ENCODE measurements at regions not wholly inside any gene's neighbourhood (a gene's known extent, or its start where the extent isn't known, plus 50 kb on each side); places are given as distances from the start of the nearest gene placed in this dataset.

DNA sequence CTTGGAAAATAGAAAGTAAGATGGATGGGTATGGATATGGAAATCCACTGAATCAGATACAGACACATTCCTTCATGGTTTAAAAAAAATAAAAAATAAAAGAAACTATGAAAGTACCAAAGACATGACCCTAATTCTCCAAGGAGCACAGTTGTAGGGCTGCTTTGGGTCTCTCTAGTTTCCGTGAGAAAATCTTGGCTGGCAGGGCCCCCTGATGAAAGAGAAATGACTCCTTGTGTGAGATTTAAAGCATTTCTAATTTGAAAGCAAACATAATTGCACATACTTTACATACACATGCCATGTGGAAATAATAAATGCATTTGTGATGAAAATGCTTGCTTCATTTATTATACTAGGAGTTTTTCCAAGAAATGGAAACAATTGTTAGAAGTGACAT is 593.9 kb upstream of the BTBD3 start:
- no peaks in the 10 kb centered on the region for H3K27me3 Mint-ChIP-seq (ENCODE audit: low read depth)
- no peaks in the 10 kb centered on the region for H3K4me1 Mint-ChIP-seq (ENCODE audit: low read depth)
- H3K27ac Mint-ChIP-seq = no peak overlapping the region
- DNase-seq = no peak
- intact Hi-C loops (cut with micrococcal nuclease) = no loop called here
- H3K9me3 Mint-ChIP-seq = peaks cover 4% of the 10 kb centered on the region
- H3K36me3 Mint-ChIP-seq (ENCODE audit: low read depth) = peaks cover 2% of the 10 kb centered on the region
- CTCF ChIA-PET = no interaction called here
- H3K4me3 Mint-ChIP-seq = no peak overlapping the region

DNA sequence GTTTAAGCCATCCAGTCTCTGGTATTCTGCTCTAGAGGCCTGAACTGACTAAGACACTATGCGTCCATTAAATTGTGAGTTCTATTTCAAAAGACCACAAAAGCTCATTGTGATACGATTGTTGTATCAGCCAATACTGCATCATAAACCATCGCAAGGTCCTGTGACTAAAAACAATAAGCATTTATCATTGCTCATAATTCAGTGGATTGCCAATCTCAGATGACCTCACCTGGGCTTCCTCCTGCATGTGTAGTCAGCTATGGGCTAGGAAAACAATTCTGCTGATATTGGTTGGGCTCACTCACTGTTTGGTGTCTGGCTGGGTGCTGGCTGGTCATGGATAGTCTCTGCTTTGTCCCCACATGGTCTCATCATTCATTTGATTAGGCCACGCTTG is 592.7 kb upstream of the BTBD3 start:
- Mint-ChIP-seq H3K27me3 (ENCODE audit: low read depth) (no peaks in the 10 kb centered on the region), H3K9me3 (peaks cover 4% of the 10 kb centered on the region), H3K4me1 (ENCODE audit: low read depth) (no peaks in the 10 kb centered on the region), H3K36me3 (ENCODE audit: low read depth) (peaks cover 2% of the 10 kb centered on the region), H3K4me3 (no peak overlapping the region), H3K27ac (no peak overlapping the region)
- CTCF ChIA-PET = no interaction called here
- intact Hi-C loops (cut with micrococcal nuclease) = no loop called here
- DNase-seq = no peak

DNA sequence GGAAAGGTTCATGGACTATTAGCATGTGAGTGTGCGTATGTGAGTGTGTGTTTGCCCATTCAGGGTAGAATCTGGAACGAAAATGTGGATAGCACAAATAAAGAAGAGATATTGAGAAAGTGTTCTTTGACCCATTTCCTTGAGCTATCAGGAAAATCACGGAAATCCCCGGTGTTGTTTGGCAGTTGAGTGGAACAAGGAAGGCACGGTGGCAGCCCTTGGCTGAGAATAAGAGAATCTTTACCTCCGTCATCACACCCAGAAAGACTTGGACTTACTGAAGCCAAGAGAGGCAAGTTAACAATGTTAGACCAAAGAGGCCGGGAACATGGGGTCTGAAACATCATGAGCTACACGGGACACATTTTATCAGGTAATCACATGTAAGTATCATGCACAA is 588.9 kb upstream of the BTBD3 start:
- CTCF ChIA-PET = no interaction called here
- peaks cover 10% of the 10 kb centered on the region for H3K9me3 Mint-ChIP-seq
- no peak for DNase-seq
- H3K36me3 Mint-ChIP-seq (ENCODE audit: low read depth) = no peaks in the 10 kb centered on the region
- H3K4me3 Mint-ChIP-seq = no peak overlapping the region
- no peaks in the 10 kb centered on the region for H3K4me1 Mint-ChIP-seq (ENCODE audit: low read depth)
- H3K27me3 Mint-ChIP-seq (ENCODE audit: low read depth) = no peaks in the 10 kb centered on the region
- intact Hi-C loops (cut with micrococcal nuclease) = no loop called here
- H3K27ac Mint-ChIP-seq = no peak overlapping the region

DNA sequence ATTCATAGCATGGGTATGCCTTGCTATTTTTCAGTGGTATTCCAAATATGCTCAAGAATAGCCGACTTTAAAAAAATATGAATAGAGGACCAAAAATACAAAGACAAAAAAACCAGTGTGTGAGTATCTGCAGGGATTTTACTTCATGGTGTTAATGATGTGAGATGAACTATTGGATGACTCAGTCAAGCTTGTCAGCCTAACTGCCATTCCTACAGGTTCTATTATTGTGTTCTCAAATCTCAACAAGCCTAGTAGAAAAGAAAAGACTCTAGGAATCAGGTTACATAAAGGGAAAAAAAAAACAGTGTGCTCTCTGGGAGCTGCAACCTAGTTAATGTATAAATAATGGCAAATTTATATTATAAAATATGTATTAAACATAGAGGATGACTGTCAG is 588.4 kb upstream of the BTBD3 start:
- intact Hi-C loops (cut with micrococcal nuclease) = no loop called here
- Mint-ChIP-seq H3K27me3 (ENCODE audit: low read depth) (no peaks in the 10 kb centered on the region), H3K4me3 (no peak overlapping the region), H3K4me1 (ENCODE audit: low read depth) (no peaks in the 10 kb centered on the region), H3K36me3 (ENCODE audit: low read depth) (no peaks in the 10 kb centered on the region), H3K27ac (no peak overlapping the region), H3K9me3 (peaks cover 10% of the 10 kb centered on the region)
- CTCF ChIA-PET = no interaction called here
- DNase-seq = no peak

- no peak overlapping the region for H3K27ac Mint-ChIP-seq
- H3K27me3 Mint-ChIP-seq (ENCODE audit: low read depth) = no peaks in the 10 kb centered on the region
- H3K4me3 Mint-ChIP-seq = no peak overlapping the region
Observed at GRCh38 chr20:11331096-11331495, 586.6 kb upstream of the BTBD3 start.

GRCh38 chr20:11332381-11332780 is 585.3 kb upstream of the BTBD3 start:
- Mint-ChIP-seq H3K4me3 (no peak overlapping the region), H3K27ac (no peak overlapping the region), H3K4me1 (ENCODE audit: low read depth) (no peaks in the 10 kb centered on the region), H3K27me3 (ENCODE audit: low read depth) (no peaks in the 10 kb centered on the region), H3K36me3 (ENCODE audit: low read depth) (no peaks in the 10 kb centered on the region), H3K9me3 (peaks cover 8% of the 10 kb centered on the region)
- no peak for DNase-seq
- CTCF ChIA-PET = no interaction called here
- intact Hi-C loops (cut with micrococcal nuclease) = no loop called here

More at GRCh38 chr20:11331096-11331495, 586.6 kb upstream of the BTBD3 start:
- CTCF ChIA-PET = no interaction called here
- peaks cover 8% of the 10 kb centered on the region for H3K9me3 Mint-ChIP-seq
- intact Hi-C loops (cut with micrococcal nuclease) = no loop called here
- no peaks in the 10 kb centered on the region for H3K4me1 Mint-ChIP-seq (ENCODE audit: low read depth)
- no peak for DNase-seq
- H3K36me3 Mint-ChIP-seq (ENCODE audit: low read depth) = no peaks in the 10 kb centered on the region

DNA sequence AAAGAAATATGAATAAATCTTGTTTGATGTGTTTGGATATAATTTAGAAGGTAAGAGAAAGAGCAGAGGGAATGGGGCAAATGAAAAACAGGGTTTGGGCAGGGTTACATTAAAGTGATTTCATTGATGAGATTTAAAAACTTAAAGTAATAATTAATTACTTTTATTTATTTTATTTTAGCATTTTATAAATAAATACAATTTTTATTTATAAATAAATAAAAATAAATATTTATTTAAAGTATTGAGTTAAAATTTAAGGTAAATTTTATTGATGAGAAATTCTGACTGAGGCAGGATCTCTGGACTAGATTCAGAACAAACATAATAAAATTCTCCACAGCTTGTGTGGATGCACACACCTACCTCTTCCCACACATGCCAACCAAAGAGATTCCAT is 584.1 kb upstream of the BTBD3 start:
- Mint-ChIP-seq H3K9me3 (peaks cover 6% of the 10 kb centered on the region), H3K36me3 (ENCODE audit: low read depth) (no peaks in the 10 kb centered on the region), H3K27me3 (ENCODE audit: low read depth) (no peaks in the 10 kb centered on the region), H3K4me3 (no peak overlapping the region), H3K27ac (no peak overlapping the region), H3K4me1 (ENCODE audit: low read depth) (no peaks in the 10 kb centered on the region)
- intact Hi-C loops (cut with micrococcal nuclease) = no loop called here
- no peak for DNase-seq
- CTCF ChIA-PET = no interaction called here

GRCh38 chr20:11337361-11338130 is 580.1 kb upstream of the BTBD3 start:
- Mint-ChIP-seq H3K9me3 (peaks cover 4% of the 10 kb centered on the region), H3K27ac (no peak overlapping the region), H3K4me1 (ENCODE audit: low read depth) (no peaks in the 10 kb centered on the region), H3K4me3 (no peak overlapping the region), H3K36me3 (ENCODE audit: low read depth) (no peaks in the 10 kb centered on the region), H3K27me3 (ENCODE audit: low read depth) (no peaks in the 10 kb centered on the region)
- intact Hi-C loops (cut with micrococcal nuclease) = no loop called here
- no peak for DNase-seq
- CTCF ChIA-PET = no interaction called here

DNA sequence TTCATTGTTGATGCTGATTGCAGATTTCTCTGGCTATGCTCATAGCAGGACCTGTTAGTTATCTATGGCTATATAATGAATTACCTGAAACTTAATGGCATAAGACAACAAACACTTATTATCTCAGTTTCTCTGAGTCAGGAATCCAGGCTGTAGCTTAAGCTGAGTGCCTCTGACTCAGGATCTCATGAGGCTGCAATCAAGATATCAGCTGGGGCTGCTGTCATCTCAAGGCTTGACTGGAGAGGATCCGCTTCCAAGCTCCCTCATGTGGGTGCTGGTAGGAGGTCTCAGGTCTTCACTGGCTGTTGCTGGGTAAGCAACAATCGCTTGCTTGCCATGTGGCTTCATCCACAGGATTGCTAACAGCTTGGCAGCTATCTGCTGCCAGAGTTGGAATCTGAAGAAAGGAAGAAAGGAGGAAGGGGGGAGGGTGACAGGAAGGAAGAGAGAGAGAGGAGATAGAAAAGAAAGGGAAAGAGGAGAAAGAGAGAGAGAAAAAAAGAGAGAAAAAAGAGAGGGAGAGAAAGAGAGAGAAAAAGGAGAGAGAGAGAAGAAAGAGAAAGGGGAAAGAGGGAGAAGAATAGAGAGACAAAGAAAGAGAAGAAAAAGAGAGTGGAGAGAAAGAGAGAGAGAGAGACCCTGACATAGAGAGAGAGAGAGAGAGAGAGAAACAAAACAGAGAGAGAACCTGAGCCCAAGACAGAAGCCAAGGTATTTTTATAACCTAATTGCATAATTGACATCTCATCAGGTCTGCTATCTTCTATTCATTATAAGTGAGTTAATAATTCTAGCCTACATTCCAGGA is 579.0 kb upstream of the BTBD3 start:
- CTCF ChIA-PET = no interaction called here
- H3K9me3 Mint-ChIP-seq = no peaks in the 10 kb centered on the region
- no peaks in the 10 kb centered on the region for H3K27me3 Mint-ChIP-seq (ENCODE audit: low read depth)
- no peaks in the 10 kb centered on the region for H3K36me3 Mint-ChIP-seq (ENCODE audit: low read depth)
- H3K4me3 Mint-ChIP-seq = no peak overlapping the region
- no peaks in the 10 kb centered on the region for H3K4me1 Mint-ChIP-seq (ENCODE audit: low read depth)
- no peak for DNase-seq
- no peak overlapping the region for H3K27ac Mint-ChIP-seq
- intact Hi-C loops (cut with micrococcal nuclease) = no loop called here

DNA sequence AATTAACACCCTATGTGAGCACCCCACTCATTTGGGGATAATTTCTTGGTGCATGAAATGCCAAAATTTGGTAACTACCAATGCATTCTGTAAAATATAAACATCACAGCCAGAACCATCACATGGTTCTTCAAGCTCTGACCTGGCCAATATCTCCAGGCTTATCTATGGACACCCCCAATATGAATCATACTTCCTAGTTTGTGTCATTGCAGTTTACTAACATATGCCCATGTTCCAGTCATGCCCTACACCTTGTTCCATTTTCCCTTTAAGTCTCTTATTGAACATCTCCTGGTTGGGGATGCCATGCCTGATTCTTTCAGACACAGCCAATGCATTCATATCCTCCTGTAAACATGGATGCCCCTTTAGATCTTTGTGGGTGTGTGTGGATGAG is 572.8 kb upstream of the BTBD3 start:
- DNase-seq = no peak
- Mint-ChIP-seq H3K27ac (no peak overlapping the region), H3K4me1 (ENCODE audit: low read depth) (no peaks in the 10 kb centered on the region), H3K9me3 (peaks cover 4% of the 10 kb centered on the region), H3K4me3 (no peak overlapping the region), H3K36me3 (ENCODE audit: low read depth) (no peaks in the 10 kb centered on the region), H3K27me3 (ENCODE audit: low read depth) (no peaks in the 10 kb centered on the region)
- CTCF ChIA-PET = no interaction called here
- intact Hi-C loops (cut with micrococcal nuclease) = no loop called here

- no peak overlapping the region for H3K4me3 Mint-ChIP-seq
- no peaks in the 10 kb centered on the region for H3K4me1 Mint-ChIP-seq (ENCODE audit: low read depth)
- no peak overlapping the region for H3K27ac Mint-ChIP-seq
- no peaks in the 10 kb centered on the region for H3K27me3 Mint-ChIP-seq (ENCODE audit: low read depth)
- H3K36me3 Mint-ChIP-seq (ENCODE audit: low read depth) = no peaks in the 10 kb centered on the region
- intact Hi-C loops (cut with micrococcal nuclease) = no loop called here
- peaks cover 4% of the 10 kb centered on the region for H3K9me3 Mint-ChIP-seq
- DNase-seq = no peak
- CTCF ChIA-PET = no interaction called here
Observed at GRCh38 chr20:11347738-11348137, 570.0 kb upstream of the BTBD3 start.

- DNase-seq = no peak
- Mint-ChIP-seq H3K9me3 (peaks cover 4% of the 10 kb centered on the region), H3K27me3 (ENCODE audit: low read depth) (no peaks in the 10 kb centered on the region), H3K4me3 (no peak overlapping the region), H3K36me3 (ENCODE audit: low read depth) (no peaks in the 10 kb centered on the region), H3K27ac (no peak overlapping the region), H3K4me1 (ENCODE audit: low read depth) (no peaks in the 10 kb centered on the region)
- intact Hi-C loops (cut with micrococcal nuclease) = no loop called here
- CTCF ChIA-PET = no interaction called here
Observed at GRCh38 chr20:11350126-11351005, 567.3 kb upstream of the BTBD3 start.

Data from activated naive CD4-positive, alpha-beta T cell treated with anti-CD3 and anti-CD28 coated beads for 36 hours (primary cell).